NCI-H69 (cell line): ENCODE measurements at regions not wholly inside any gene's neighbourhood (a gene's known extent, or its start where the extent isn't known, plus 50 kb on each side); places are given as distances from the start of the nearest gene placed in this dataset.
"Not testable (repeated sequence)": the region's sequence is repeated elsewhere in the genome, so short reads cannot be mapped to it uniquely, and the experiment has no call there.

Source experiments
- DNase-seq: peaks from one replicate; lab custom pipeline; 2025; lab: John Stamatoyannopoulos, UW

DNA sequence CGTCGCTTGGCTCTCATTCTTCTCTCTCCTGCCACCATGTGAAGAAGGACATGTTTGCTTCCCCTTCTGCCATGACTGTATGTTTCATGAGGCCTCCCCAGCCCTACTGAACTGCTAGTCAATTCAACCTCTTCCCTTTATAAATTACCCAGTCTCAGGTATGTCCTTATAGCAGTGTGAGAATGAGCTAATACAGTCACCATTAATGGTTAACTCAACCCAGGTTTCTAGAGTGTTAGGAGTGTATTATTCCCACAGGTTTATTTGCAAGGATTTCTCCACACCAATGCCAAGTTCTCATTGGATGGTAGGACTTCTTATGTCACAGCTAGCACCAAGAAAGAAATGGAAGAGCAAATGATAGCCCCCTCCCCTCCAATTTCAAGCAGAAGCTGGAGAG is 71.9 kb downstream of the DYNAP start:
- no peak for DNase-seq

GRCh38 chr18:54669701-54670100 is 78.7 kb downstream of the DYNAP start:
- DNase-seq, result not testable (repeated sequence)

GRCh38 chr18:54671291-54671881 is 80.3 kb downstream of the DYNAP start:
- DNase-seq, result peak; percentile 74

DNA sequence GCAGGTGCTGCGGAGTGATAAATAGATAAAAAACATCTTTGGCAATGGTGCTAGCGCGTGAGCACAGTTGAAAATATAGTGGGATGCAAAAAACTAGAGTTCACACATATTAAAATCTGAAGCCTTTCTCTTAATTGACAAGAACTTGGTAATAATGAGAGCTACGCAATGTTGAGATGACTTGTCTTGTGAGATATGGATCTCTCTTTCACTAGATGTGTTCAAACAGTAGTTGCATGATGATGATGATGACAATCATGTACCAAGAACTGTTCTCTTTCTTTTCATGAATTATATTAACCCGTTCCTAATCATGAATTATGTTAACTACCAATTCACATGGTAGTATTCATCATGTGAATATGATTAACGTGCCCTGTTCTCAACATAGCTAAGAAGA is 81.1 kb downstream of the DYNAP start:
- DNase-seq, result no peak

GRCh38 chr18:54672846-54673475 is 81.9 kb downstream of the DYNAP start:
- DNase-seq, result peak; percentile 18

DNA sequence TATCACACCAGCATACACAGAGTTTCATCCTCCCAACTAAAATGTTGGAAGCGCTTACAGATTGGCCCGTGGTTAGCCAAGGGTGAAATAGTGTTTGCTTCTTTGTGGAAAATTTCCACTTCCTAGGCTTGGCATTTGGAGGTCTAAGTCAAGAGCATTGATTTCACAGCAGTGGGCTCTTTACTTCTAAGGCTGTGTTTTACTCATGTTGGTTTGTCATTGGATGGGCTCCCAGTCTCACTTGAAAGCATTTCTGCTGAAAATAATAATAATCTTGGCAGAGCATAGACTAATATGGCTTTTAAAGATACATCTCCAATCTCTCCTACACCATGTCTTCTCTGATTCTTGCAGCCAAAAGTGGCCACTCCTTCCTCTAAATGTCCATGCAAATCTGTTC is 82.9 kb downstream of the DYNAP start:
- DNase-seq, result no peak

- no peak for DNase-seq
Observed at GRCh38 chr18:54675076-54675475, 84.0 kb downstream of the DYNAP start.

DNA sequence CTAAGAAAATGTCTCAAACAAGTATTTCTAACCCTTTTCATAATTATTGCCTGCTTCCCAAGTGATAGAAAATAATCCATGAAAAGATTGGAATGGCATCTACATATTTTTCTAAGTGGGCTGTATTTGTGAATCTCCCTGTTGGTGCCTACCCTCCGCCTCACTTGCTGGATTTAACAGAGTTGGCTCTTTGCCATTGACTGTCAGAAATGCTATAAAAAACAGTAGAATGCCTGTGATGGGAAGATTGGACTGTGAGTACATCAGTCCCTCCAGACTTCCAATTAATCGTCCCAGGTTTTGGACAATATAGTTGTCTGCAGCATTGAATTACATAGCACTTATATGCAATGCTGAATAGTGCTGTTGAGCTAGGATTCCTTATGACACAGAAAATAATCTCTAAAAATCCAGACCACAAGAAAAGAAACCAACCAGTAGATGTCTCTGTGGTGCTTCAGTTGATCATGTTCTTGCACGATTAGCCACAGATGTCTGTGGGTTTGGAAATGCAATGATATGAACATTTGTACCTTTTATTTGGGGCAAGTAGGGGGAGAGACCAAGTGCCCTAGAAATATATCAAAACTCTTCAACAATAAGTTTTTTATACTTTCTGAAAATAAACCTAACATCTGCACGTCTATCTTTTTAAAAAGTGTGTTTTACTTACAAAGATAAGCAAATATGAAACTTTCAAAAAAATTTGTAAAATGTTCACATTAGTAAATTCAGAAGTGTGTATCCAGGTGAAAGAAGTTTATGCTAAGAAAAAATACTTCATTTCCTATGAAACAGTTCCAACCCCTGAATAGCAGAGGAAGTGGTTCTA is 88.5 kb downstream of the DYNAP start:
- peak; percentile 74 for DNase-seq

DNA sequence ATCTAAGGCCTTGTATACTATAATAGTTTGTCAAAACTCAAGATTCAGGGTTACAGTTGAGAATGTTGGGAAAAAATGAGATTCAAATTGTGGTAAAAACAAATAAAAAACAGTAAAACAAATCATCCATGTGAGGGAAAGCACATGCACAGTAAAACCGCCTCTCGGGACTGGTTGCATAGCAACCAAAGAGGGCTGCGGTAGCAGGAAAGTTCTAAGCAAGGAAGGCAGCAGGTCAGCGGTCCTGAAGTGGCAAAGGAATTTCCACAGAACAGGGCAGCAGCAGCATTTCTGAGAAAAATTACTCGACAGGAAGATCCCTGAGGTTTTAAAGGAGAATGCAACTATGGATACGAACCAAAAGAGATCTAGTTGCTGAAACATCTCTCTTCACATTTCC is 93.7 kb downstream of the DYNAP start:
- DNase-seq, result peak; percentile 26

DNA sequence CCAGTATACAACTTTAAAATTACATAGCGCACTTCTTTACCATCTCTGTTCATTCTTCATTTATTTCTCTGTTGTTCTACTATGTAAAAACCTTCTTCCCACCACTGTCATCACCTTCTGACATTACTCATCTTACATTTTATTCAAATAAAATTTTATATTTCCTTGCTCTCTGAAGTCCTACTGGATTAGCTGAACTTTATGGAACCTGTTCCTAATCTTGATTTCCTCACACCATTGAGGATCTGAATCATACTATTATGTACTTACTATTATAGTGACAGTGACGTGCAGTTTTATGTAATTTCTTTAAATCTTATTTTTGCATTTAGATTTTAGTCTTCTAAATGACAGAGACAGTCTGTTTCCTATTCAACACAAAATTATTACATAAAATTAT is 98.3 kb downstream of the DYNAP start:
- DNase-seq, result no peak

- no peak for DNase-seq
Observed at GRCh38 chr18:54690198-54690597, 99.2 kb downstream of the DYNAP start.

GRCh38 chr18:54692463-54692862 is 101.4 kb downstream of the DYNAP start:
- no peak for DNase-seq

GRCh38 chr18:54696616-54697293 is 105.7 kb downstream of the DYNAP start:
- DNase-seq, result peak; percentile 27

- DNase-seq, result no peak
Observed at GRCh38 chr18:54700580-54700979, 109.5 kb downstream of the DYNAP start.

GRCh38 chr18:54702686-54703085 is 111.6 kb downstream of the DYNAP start:
- DNase-seq, result no peak

DNA sequence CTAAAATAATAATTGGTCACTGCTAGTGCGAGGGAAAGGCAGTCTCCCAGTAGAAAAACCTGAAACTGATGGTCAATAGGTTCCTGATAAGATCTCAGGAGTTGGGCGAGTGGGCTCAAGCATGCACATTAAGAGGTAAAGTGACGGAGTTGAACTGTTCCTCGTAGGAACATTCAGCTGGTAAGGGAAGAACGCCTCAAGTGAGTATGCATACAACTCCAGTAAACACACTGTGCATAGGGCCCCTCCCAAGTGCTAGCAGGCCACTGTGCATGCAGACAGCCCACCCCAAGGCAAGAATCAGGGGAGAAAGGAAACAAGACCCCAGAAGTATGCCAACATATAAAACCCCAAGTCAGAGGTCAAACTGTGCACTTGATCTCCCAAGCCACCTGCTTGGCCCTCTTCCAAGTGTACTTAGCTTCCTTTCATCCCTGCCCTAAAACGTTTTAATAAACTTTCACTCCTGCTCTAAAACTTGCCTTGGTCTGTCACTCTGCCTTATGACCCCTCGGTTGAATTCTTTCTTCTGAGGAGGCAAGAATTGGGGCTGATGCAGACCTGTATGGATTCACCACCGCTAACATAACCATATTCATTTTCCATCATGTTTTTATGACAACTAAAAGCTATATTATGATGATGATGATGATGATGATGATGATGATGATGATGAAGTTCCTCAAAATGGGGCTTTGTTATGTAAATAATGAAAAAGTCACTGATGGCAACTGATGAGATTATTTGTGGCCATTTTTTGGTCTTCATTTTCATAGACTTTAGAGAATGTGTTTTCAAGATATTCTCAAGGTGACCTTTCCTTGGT is 118.0 kb upstream of the RAB27B start:
- DNase-seq, result no peak

- DNase-seq, result no peak
Observed at GRCh38 chr18:54710900-54711281, 117.4 kb upstream of the RAB27B start.

DNA sequence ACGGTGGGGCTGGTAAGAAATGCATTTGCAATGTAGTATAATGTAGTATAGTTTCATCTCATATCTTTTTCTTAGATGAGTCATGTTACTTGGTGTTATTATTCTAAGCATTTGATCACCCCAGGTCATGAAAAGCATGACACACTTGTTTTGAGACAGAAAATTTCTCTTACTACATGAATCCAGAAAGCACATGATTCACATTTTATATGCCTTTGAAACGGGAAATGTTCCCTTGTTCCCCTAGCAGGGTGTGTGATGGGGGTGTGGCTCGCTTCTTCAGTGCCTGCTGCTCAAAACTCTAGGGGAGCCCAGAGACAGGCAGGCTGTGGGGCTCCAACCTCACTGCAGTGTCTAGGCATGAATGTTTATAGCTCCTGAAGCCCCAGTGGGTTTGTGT is 116.0 kb upstream of the RAB27B start:
- DNase-seq, result no peak

DNA sequence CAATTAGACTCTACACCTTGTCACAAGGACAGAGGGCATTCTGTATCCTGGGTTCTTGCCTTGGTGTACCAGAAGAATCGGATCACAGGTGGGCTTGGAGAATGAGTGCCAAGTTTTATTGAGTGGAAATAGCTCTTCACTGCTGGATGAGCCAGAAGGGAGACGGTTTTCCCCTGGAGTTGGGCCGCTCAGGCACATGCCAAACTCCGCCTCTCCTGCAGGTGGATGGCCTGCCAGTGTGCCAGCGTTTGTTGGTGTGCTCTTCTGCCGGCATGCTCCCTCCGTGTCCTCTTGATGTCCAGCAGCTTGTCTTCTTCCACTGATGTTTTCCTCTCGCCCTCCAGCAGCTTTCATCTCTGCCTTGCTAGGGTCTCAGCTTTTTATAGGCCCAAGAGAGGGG is 115.5 kb upstream of the RAB27B start:
- no peak for DNase-seq

GRCh38 chr18:54713386-54713785 is 114.9 kb upstream of the RAB27B start:
- no peak for DNase-seq

- no peak for DNase-seq
Observed at GRCh38 chr18:54714851-54715250, 113.4 kb upstream of the RAB27B start.

- no peak for DNase-seq
Observed at GRCh38 chr18:54716586-54716985, 111.7 kb upstream of the RAB27B start.
